ENCODE measurements at regions not wholly inside any gene's neighbourhood (a gene's known extent, or its start where the extent isn't known, plus 50 kb on each side); places are given as distances from the start of the nearest gene placed in this dataset.
"Not testable (repeated sequence)": the region's sequence is repeated elsewhere in the genome, so short reads cannot be mapped to it uniquely, and the experiment has no call there.

DNA sequence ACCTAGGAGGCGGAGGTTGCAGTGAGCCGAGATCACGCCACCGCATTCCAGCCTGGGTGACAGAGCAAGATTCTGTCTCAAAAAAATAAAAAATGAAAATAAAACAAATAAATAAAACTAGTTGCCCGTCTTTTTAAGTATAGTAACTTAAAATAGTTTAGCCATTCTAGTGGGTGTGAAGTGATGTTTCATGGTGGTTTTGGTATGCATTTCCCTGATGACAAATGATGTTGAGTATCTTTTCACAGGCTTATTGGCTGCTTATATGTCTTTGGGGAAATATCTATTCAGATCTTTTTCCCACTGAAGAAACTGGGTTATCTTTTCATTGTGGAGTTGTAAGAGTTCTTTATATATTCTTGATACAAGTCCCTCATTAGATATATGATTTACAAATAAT is 102.4 kb upstream of the METAP2 start:
- Histone ChIP-seq H3K4me3 (ENCODE audit: low read length in 3 of 3) (no peak overlapping the region), H3K9me3 (ENCODE audit: control insufficient read depth in 2 of 3, insufficient read depth in 1 of 3, low read length in 3 of 3) (no peaks in the 10 kb centered on the region), H3K27ac (ENCODE audit: low read depth in 2 of 2, low read length in 2 of 2) (no peak overlapping the region), H3K27me3 (ENCODE audit: control insufficient read depth, insufficient read depth, low read length) (no peaks in the 10 kb centered on the region), H3K9ac (ENCODE audit: low read length in 3 of 3) (no peak overlapping the region), H3K36me3 (ENCODE audit: control insufficient read depth in 2 of 3, insufficient read depth in 3 of 3, low read length in 3 of 3) (no peaks in the 10 kb centered on the region), H3K4me1 (ENCODE audit: control insufficient read depth in 2 of 3, insufficient read depth in 2 of 3, low read depth in 1 of 3, low read length in 3 of 3) (no peaks in the 10 kb centered on the region)
- DNase-seq (no peak), FAIRE-seq (no peak)
- TF ChIP-seq, protein P1, sequence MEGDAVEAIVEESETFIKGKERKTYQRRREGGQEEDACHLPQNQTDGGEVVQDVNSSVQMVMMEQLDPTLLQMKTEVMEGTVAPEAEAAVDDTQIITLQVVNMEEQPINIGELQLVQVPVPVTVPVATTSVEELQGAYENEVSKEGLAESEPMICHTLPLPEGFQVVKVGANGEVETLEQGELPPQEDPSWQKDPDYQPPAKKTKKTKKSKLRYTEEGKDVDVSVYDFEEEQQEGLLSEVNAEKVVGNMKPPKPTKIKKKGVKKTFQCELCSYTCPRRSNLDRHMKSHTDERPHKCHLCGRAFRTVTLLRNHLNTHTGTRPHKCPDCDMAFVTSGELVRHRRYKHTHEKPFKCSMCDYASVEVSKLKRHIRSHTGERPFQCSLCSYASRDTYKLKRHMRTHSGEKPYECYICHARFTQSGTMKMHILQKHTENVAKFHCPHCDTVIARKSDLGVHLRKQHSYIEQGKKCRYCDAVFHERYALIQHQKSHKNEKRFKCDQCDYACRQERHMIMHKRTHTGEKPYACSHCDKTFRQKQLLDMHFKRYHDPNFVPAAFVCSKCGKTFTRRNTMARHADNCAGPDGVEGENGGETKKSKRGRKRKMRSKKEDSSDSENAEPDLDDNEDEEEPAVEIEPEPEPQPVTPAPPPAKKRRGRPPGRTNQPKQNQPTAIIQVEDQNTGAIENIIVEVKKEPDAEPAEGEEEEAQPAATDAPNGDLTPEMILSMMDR (IDR thresholded peaks at IDR 0.05; ENCODE audit: borderline replicate concordance, extremely low read depth, insufficient read depth), result no peak
- intact Hi-C loops (cut with DNase I), result no loop called here

DNA sequence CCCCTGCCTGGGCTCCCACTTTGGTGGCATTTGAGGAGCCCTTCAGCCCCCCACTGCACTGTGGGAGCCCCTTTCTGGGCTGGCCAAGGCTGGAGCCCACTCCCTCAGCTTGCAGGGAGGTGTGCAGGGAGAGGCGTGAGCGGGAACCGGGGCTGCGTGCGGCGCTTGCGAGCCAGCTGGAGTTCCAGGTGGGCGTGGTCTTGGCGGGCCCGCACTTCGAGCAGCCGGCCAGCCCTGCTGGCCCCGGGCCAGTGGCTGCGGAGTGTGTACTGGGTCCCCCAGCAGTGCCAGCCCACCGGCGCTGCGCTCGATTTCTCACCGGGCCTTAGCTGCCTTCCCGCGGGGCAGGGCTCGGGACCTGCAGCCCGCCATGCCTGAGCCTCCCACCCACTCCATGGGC is 94.5 kb upstream of the METAP2 start:
- DNase-seq; FAIRE-seq; H3K27me3 ChIP-seq (ENCODE audit: control insufficient read depth, insufficient read depth, low read length); H3K9ac ChIP-seq (ENCODE audit: low read length in 3 of 3); H3K27ac ChIP-seq (ENCODE audit: low read depth in 2 of 2, low read length in 2 of 2); H3K36me3 ChIP-seq (ENCODE audit: control insufficient read depth in 2 of 3, insufficient read depth in 3 of 3, low read length in 3 of 3); H3K4me1 ChIP-seq (ENCODE audit: control insufficient read depth in 2 of 3, insufficient read depth in 2 of 3, low read depth in 1 of 3, low read length in 3 of 3); H3K4me3 ChIP-seq (ENCODE audit: low read length in 3 of 3); intact Hi-C loops (cut with DNase I); H3K9me3 ChIP-seq (ENCODE audit: control insufficient read depth in 2 of 3, insufficient read depth in 1 of 3, low read length in 3 of 3): not testable (repeated sequence)

DNA sequence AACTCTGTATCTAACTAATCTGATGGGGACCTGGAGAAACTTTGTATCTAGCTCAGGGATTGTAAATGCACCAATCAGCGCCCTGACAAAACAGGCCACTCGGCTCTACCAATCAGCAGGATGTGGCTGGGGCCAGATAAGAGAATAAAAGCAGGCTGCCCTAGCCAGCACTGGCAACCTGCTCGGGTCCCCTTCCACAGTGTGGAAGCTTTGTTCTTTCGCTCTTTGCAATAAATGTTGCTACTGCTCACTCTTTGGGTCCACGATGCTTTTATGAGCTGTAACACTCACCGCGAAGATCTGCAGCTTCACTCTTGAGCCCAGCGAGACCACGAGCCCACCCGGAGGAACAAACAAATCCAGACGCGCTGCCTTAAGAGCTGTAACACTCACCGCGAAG is 93.6 kb upstream of the METAP2 start:
- H3K4me1 ChIP-seq (ENCODE audit: control insufficient read depth in 2 of 3, insufficient read depth in 2 of 3, low read depth in 1 of 3, low read length in 3 of 3); intact Hi-C loops (cut with DNase I); H3K36me3 ChIP-seq (ENCODE audit: control insufficient read depth in 2 of 3, insufficient read depth in 3 of 3, low read length in 3 of 3); FAIRE-seq; H3K27ac ChIP-seq (ENCODE audit: low read depth in 2 of 2, low read length in 2 of 2); DNase-seq; H3K9me3 ChIP-seq (ENCODE audit: control insufficient read depth in 2 of 3, insufficient read depth in 1 of 3, low read length in 3 of 3); H3K9ac ChIP-seq (ENCODE audit: low read length in 3 of 3); H3K27me3 ChIP-seq (ENCODE audit: control insufficient read depth, insufficient read depth, low read length); H3K4me3 ChIP-seq (ENCODE audit: low read length in 3 of 3): not testable (repeated sequence)

DNA sequence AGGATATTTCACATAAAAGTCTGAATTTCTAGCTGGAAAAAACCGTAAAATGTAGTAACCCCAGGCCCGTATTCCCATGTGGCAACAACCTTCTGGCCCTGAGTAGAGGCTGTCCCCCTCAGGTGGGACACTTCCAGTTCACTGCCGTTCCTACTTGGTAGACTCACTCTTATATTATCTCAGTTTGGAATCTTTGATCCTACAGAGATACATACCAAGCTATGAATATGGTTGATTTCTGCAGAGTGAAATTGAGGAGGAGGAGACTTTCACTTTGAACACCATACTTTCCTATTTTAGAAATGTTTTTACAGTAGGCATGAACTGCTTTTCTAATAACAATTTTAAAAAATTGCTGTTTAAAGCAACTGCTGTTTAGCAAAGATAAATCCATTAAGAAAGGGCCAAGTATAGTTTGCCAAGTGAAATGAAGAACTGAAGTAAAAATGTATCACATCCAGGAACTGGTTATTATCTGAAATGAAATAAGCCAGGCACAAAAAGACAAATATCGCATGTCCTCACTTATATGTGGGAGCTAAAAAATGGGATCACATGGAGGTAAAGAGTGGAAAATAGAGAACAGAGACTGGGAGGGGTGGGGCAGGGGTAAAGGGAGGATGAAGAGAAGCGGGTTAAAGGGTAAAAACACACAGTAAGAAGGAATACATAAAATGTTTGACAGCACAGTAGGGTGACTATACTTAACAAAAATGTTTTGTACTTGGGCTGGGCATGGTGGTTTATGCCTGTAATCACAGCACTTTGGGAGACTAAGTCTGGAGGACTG is 92.8 kb upstream of the METAP2 start:
- FAIRE-seq, result no peak
- no peaks in the 10 kb centered on the region for H3K27me3 ChIP-seq (ENCODE audit: control insufficient read depth, insufficient read depth, low read length)
- TF ChIP-seq, protein P1 (IDR thresholded peaks at IDR 0.05; ENCODE audit: borderline replicate concordance, extremely low read depth, insufficient read depth), result no peak

DNA sequence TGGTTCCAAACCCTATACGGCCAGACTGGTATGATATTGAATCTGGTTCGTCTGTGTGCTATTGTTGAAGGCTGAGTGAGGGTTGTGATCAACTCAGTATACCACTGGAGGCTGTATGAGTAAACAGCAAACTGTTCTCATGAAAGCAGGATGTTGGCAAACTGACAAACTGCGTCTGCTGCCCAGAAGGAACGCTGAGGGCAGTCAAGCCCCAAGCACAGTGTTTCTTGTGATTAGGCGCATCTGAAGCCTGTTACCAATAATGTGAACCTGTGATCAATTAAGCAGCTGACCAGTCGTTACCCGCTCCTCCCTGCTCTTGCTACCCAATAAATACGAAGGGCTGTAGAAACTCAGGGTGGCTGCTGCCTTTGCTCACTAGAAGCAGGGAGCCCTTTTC is 90.0 kb upstream of the METAP2 start:
- H3K27me3 ChIP-seq (ENCODE audit: control insufficient read depth, insufficient read depth, low read length); H3K9ac ChIP-seq (ENCODE audit: low read length in 3 of 3); intact Hi-C loops (cut with DNase I); H3K27ac ChIP-seq (ENCODE audit: low read depth in 2 of 2, low read length in 2 of 2); FAIRE-seq; H3K9me3 ChIP-seq (ENCODE audit: control insufficient read depth in 2 of 3, insufficient read depth in 1 of 3, low read length in 3 of 3); H3K4me3 ChIP-seq (ENCODE audit: low read length in 3 of 3); H3K4me1 ChIP-seq (ENCODE audit: control insufficient read depth in 2 of 3, insufficient read depth in 2 of 3, low read depth in 1 of 3, low read length in 3 of 3); H3K36me3 ChIP-seq (ENCODE audit: control insufficient read depth in 2 of 3, insufficient read depth in 3 of 3, low read length in 3 of 3); DNase-seq: not testable (repeated sequence)

More for the DNA sequence above, 92.8 kb upstream of the METAP2 start:
- no peak for DNase-seq
- H3K27ac ChIP-seq (ENCODE audit: low read depth in 2 of 2, low read length in 2 of 2), result no peak overlapping the region
- H3K4me1 ChIP-seq (ENCODE audit: control insufficient read depth in 2 of 3, insufficient read depth in 2 of 3, low read depth in 1 of 3, low read length in 3 of 3), result no peaks in the 10 kb centered on the region
- no peaks in the 10 kb centered on the region for H3K36me3 ChIP-seq (ENCODE audit: control insufficient read depth in 2 of 3, insufficient read depth in 3 of 3, low read length in 3 of 3)
- intact Hi-C loops (cut with DNase I), result no loop called here
- H3K9me3 ChIP-seq (ENCODE audit: control insufficient read depth in 2 of 3, insufficient read depth in 1 of 3, low read length in 3 of 3), result no peaks in the 10 kb centered on the region
- H3K9ac ChIP-seq (ENCODE audit: low read length in 3 of 3), result no peak overlapping the region
- H3K4me3 ChIP-seq (ENCODE audit: low read length in 3 of 3), result no peak overlapping the region

Data from kidney (tissue), 13 donors.